GM11168 (cell line): ENCODE measurements at regions not wholly inside any gene's neighbourhood (a gene's known extent, or its start where the extent isn't known, plus 50 kb on each side); places are given as distances from the start of the nearest gene placed in this dataset.
"Not testable (repeated sequence)": the region's sequence is repeated elsewhere in the genome, so short reads cannot be mapped to it uniquely, and the experiment has no call there.

Experiments
- in situ Hi-C: fragments of 300-500 bp; cut with MboI; formaldehyde crosslinking; loops from one replicate; pipeline ENCODE4 v1.12.0; 2022; ENCODE audit warnings: low sequenced_read_pairs; ENCODE audit not compliant: unreplicated experiment

GRCh38 chr9:87340391-87340790 lies 157.3 kb upstream of the DAPK1 start:
- in situ Hi-C loops: loop anchor here (25.0 kb wide), 1 partner anchor 322 kb away; no protein-coding TSS in a partner anchor

- in situ Hi-C loops: loop anchor here (25.0 kb wide), 1 partner anchor 320 kb away; no protein-coding TSS in a partner anchor
Observed at GRCh38 chr9:87342743-87343142, 154.9 kb upstream of the DAPK1 start.

GRCh38 chr9:87343816-87344430 lies 153.7 kb upstream of the DAPK1 start:
- in situ Hi-C loops: loop anchor here (25.0 kb wide), 1 partner anchor 318 kb away; no protein-coding TSS in a partner anchor

- in situ Hi-C loops: loop anchor here (25.0 kb wide), 1 partner anchor 316 kb away; no protein-coding TSS in a partner anchor
Observed at GRCh38 chr9:87346061-87346665, 151.5 kb upstream of the DAPK1 start.

GRCh38 chr9:87350915-87351314 lies 146.8 kb upstream of the DAPK1 start:
- in situ Hi-C loops: no loop called here

- in situ Hi-C loops: no loop called here
Observed at GRCh38 chr9:87353301-87353700, 144.4 kb upstream of the DAPK1 start.

GRCh38 chr9:87354147-87354546 lies 143.5 kb upstream of the DAPK1 start:
- in situ Hi-C loops: no loop called here

- in situ Hi-C loops: no loop called here
Observed at GRCh38 chr9:87357600-87357999, 140.1 kb upstream of the DAPK1 start.

GRCh38 chr9:87359264-87359663 lies 138.4 kb upstream of the DAPK1 start:
- in situ Hi-C loops: no loop called here

- in situ Hi-C loops: no loop called here
Observed at GRCh38 chr9:87359958-87360601, 137.6 kb upstream of the DAPK1 start.

GRCh38 chr9:87370049-87370685 lies 127.5 kb upstream of the DAPK1 start:
- in situ Hi-C loops: no loop called here

- in situ Hi-C loops: no loop called here
Observed at GRCh38 chr9:87371795-87372355, 125.8 kb upstream of the DAPK1 start.

GRCh38 chr9:87372356-87372851 lies 125.3 kb upstream of the DAPK1 start:
- in situ Hi-C loops: no loop called here

GRCh38 chr9:87374023-87374919 lies 123.4 kb upstream of the DAPK1 start:
- in situ Hi-C loops: not testable (repeated sequence)

- in situ Hi-C loops: no loop called here
Observed at GRCh38 chr9:87375397-87376073, 122.1 kb upstream of the DAPK1 start.

- in situ Hi-C loops: no loop called here
Observed at GRCh38 chr9:87378676-87379075, 119.0 kb upstream of the DAPK1 start.

- in situ Hi-C loops: no loop called here
Observed at GRCh38 chr9:87379300-87379699, 118.4 kb upstream of the DAPK1 start.

- in situ Hi-C loops: no loop called here
Observed at GRCh38 chr9:87381050-87381711, 116.5 kb upstream of the DAPK1 start.
